ENCODE measurements at regions not wholly inside any gene's neighbourhood (a gene's known extent, or its start where the extent isn't known, plus 50 kb on each side); places are given as distances from the start of the nearest gene placed in this dataset.
"Not testable (repeated sequence)": the region's sequence is repeated elsewhere in the genome, so short reads cannot be mapped to it uniquely, and the experiment has no call there.

GRCh38 chr21:22194986-22195385, 1196.8 kb downstream of the NCAM2 start:
- TF ChIP-seq CTCF, POLR2A (IDR thresholded peaks at IDR 0.05): not testable (repeated sequence)

Data from uterus (tissue), 2 donors.